ENCODE measurements at regions not wholly inside any gene's neighbourhood (a gene's known extent, or its start where the extent isn't known, plus 50 kb on each side); places are given as distances from the start of the nearest gene placed in this dataset.

- H3K9me1 ChIP-seq (ENCODE audit: control insufficient read depth, extremely low read depth, insufficient read depth, low read length), result no peaks in the 10 kb centered on the region
- no peak overlapping the region for H3K4me2 ChIP-seq (ENCODE audit: control insufficient read depth, extremely low read depth, insufficient read depth, low read depth, low read length)
- no peaks in the 10 kb centered on the region for H3K27me3 ChIP-seq (ENCODE audit: control insufficient read depth, extremely low read depth, insufficient read depth, low read length)
- no peak overlapping the region for H2AFZ ChIP-seq (ENCODE audit: control insufficient read depth, low read length)
- H3K4me3 ChIP-seq (ENCODE audit: control insufficient read depth in 2 of 3, extremely low read depth in 1 of 3, insufficient read depth in 2 of 3, low read depth in 1 of 3, low read length in 3 of 3), result no peak overlapping the region
- no peaks in the 10 kb centered on the region for H3K79me2 ChIP-seq (ENCODE audit: control insufficient read depth, insufficient read depth, low read length)
- no peaks in the 10 kb centered on the region for H3K36me3 ChIP-seq (ENCODE audit: control insufficient read depth in 2 of 2, extremely low read depth in 1 of 2, insufficient read depth in 2 of 2, low read length in 2 of 2)
- FAIRE-seq (no peak), DNase-seq (ENCODE audit: low read depth, low spot score) (no peak)
- H4K20me1 ChIP-seq (ENCODE audit: control insufficient read depth, extremely low read depth, insufficient read depth, low read length), result no peaks in the 10 kb centered on the region
- dilution Hi-C loops (cut with MboI; ENCODE audit: extremely low pct_ligation_motif_present, low sequenced_read_pairs), result no loop called here
- H3K9ac ChIP-seq (ENCODE audit: control insufficient read depth, extremely low read depth, insufficient read depth, low read length), result no peak overlapping the region
- H3K27ac ChIP-seq (ENCODE audit: control insufficient read depth, insufficient read depth, low read length), result no peak overlapping the region
- TF ChIP-seq, protein P1, sequence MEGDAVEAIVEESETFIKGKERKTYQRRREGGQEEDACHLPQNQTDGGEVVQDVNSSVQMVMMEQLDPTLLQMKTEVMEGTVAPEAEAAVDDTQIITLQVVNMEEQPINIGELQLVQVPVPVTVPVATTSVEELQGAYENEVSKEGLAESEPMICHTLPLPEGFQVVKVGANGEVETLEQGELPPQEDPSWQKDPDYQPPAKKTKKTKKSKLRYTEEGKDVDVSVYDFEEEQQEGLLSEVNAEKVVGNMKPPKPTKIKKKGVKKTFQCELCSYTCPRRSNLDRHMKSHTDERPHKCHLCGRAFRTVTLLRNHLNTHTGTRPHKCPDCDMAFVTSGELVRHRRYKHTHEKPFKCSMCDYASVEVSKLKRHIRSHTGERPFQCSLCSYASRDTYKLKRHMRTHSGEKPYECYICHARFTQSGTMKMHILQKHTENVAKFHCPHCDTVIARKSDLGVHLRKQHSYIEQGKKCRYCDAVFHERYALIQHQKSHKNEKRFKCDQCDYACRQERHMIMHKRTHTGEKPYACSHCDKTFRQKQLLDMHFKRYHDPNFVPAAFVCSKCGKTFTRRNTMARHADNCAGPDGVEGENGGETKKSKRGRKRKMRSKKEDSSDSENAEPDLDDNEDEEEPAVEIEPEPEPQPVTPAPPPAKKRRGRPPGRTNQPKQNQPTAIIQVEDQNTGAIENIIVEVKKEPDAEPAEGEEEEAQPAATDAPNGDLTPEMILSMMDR (optimal IDR thresholded peaks at IDR 0.05 in 1 of 3, IDR thresholded peaks at IDR 0.05 in 1 of 3, conservative IDR thresholded peaks at IDR 0.05 in 1 of 3; ENCODE audit: extremely low read depth in 1 of 3, insufficient read depth in 2 of 3, low read length in 3 of 3), result no peak
- no peak for TF ChIP-seq EZH2 (IDR thresholded peaks at IDR 0.05; ENCODE audit: low read length)
- no peaks in the 10 kb centered on the region for H3K9me3 ChIP-seq (ENCODE audit: control insufficient read depth, low read depth, low read length)
- H3K4me1 ChIP-seq (ENCODE audit: control insufficient read depth, extremely low read depth, insufficient read depth, low read length), result no peaks in the 10 kb centered on the region
Measured at GRCh38 chr2:83961512-83961911, 497.6 kb downstream of the SUCLG1 start.

DNA sequence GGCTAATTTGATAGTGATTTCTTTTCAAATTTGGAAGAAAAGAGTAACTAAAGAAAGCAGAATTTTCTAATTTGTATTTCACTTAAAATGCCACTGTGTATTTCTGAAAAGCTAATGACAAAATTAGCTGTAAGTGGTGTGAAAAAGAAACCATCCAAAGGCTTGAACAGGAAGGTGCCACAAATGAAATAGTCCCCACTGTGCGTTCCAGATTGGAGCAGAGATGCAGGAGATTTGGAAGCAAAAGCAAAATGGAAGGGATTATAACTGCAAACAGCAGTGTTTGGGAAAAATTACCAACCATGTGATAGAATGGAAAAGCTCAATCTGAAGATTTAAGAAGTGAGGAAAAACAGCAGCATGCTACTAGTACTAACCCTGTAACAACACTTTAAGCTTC is 498.7 kb downstream of the SUCLG1 start:
- no peak for TF ChIP-seq EZH2 (IDR thresholded peaks at IDR 0.05; ENCODE audit: low read length)
- TF ChIP-seq, protein P1 (optimal IDR thresholded peaks at IDR 0.05 in 1 of 3, IDR thresholded peaks at IDR 0.05 in 1 of 3, conservative IDR thresholded peaks at IDR 0.05 in 1 of 3; ENCODE audit: extremely low read depth in 1 of 3, insufficient read depth in 2 of 3, low read length in 3 of 3), result no peak
- H3K27ac ChIP-seq (ENCODE audit: control insufficient read depth, insufficient read depth, low read length), result no peak overlapping the region
- no peaks in the 10 kb centered on the region for H4K20me1 ChIP-seq (ENCODE audit: control insufficient read depth, extremely low read depth, insufficient read depth, low read length)
- FAIRE-seq (no peak), DNase-seq (ENCODE audit: low read depth, low spot score) (no peak)
- no peak overlapping the region for H3K4me3 ChIP-seq (ENCODE audit: control insufficient read depth in 2 of 3, extremely low read depth in 1 of 3, insufficient read depth in 2 of 3, low read depth in 1 of 3, low read length in 3 of 3)
- dilution Hi-C loops (cut with MboI; ENCODE audit: extremely low pct_ligation_motif_present, low sequenced_read_pairs), result no loop called here
- no peaks in the 10 kb centered on the region for H3K79me2 ChIP-seq (ENCODE audit: control insufficient read depth, insufficient read depth, low read length)
- H3K36me3 ChIP-seq (ENCODE audit: control insufficient read depth in 2 of 2, extremely low read depth in 1 of 2, insufficient read depth in 2 of 2, low read length in 2 of 2), result no peaks in the 10 kb centered on the region
- H3K27me3 ChIP-seq (ENCODE audit: control insufficient read depth, extremely low read depth, insufficient read depth, low read length), result no peaks in the 10 kb centered on the region
- no peaks in the 10 kb centered on the region for H3K9me3 ChIP-seq (ENCODE audit: control insufficient read depth, low read depth, low read length)
- no peaks in the 10 kb centered on the region for H3K9me1 ChIP-seq (ENCODE audit: control insufficient read depth, extremely low read depth, insufficient read depth, low read length)
- no peak overlapping the region for H3K4me2 ChIP-seq (ENCODE audit: control insufficient read depth, extremely low read depth, insufficient read depth, low read depth, low read length)
- H3K4me1 ChIP-seq (ENCODE audit: control insufficient read depth, extremely low read depth, insufficient read depth, low read length), result no peaks in the 10 kb centered on the region
- no peak overlapping the region for H2AFZ ChIP-seq (ENCODE audit: control insufficient read depth, low read length)
- H3K9ac ChIP-seq (ENCODE audit: control insufficient read depth, extremely low read depth, insufficient read depth, low read length), result no peak overlapping the region
